Left ventricle myocardium inferior (tissue), 1 donor: ENCODE measurements at regions not wholly inside any gene's neighbourhood (a gene's known extent, or its start where the extent isn't known, plus 50 kb on each side); places are given as distances from the start of the nearest gene placed in this dataset.
A peak's percentile ranks its signal among the peaks of the same experiment; 100 is the strongest.

Experiments used
- DNase-seq: peaks from one replicate; pipeline ENCODE4 v3.0.0-alpha.2; 2020
- H3K27ac ChIP-seq: fragments of 200-600 bp; replicated peaks from 2 replicates; pipeline ENCODE4 v1.8.0; 2021
- H3K27me3 ChIP-seq: fragments of 200-600 bp; 2 replicates; pipeline ENCODE4 v1.8.0; 2021; ENCODE audit warnings: low read depth
- H3K36me3 ChIP-seq: fragments of 200-600 bp; 2 replicates; pipeline ENCODE4 v1.8.0; 2021
- H3K4me1 ChIP-seq: fragments of 200-600 bp; 2 replicates; pipeline ENCODE4 v1.8.0; 2021
- H3K4me3 ChIP-seq: fragments of 200-600 bp; 2 replicates; pipeline ENCODE4 v1.8.0; 2021; ENCODE audit warnings: mild to moderate bottlenecking, moderate library complexity
- H3K9me3 ChIP-seq: fragments of 200-600 bp; replicated peaks from 2 replicates; pipeline ENCODE4 v1.8.0; 2021
- CTCF ChIP-seq: fragments of 200-600 bp; IDR thresholded peaks from 2 replicates; pipeline ENCODE4 v1.8.0; 2021; ENCODE audit warnings: antibody characterized with exemption, mild to moderate bottlenecking, borderline replicate concordance
- intact Hi-C: fragments of 100-400 bp; cut with micrococcal nuclease; formaldehyde crosslinking; loops from one replicate; pipeline ENCODE4 v1.11.0; 2022
- donor health status: DM: no; HTN: yes; CAD: no; lungs with severe emphysema.

DNA sequence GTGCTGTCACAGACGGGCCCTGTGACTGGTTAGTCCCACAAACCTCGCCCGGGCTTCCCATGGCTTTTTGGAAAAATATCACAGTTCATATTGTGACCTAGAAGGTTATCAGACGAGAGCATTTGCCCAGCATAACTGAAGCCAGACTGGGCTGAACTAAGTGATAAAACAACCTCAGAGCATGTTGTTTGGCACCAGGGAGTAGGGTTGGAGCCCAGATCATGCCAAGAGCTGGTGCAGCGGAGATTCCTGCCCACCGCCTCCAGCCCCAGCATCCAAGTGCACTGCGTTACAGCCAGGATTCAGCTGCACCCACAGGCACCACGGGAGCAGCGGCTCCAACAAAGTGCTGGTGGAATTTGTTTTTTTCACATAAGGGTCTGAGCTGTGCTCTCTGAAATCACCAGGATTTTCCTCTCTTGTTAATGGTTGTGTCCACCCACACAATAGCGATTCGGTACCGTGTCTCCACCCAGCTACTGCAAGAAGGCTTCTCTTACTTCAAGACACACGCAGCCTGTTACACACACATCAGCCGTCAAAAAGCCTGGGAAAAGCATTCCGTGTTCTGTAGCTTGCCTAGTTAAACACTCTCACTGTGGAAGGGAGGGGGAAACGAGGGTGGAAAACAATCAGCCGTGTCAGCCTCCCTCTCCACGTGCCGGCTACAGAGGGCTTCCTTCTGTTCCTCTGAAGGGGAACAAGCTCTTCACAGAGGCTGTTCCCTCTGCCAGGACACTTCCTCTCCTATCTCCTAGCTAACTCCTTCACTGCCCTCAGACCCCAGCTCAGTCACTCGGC, 273.8 kb downstream of the C16orf95 start:
- DNase-seq, result no peak
- Histone ChIP-seq H3K9me3 (no peaks in the 10 kb centered on the region), H3K27me3 (peaks cover 4% of the 10 kb centered on the region), H3K27ac (peak overlapping the region; percentile 62), H3K36me3 (no peaks in the 10 kb centered on the region), H3K4me3 (no peak overlapping the region), H3K4me1 (peaks cover 19% of the 10 kb centered on the region)
- intact Hi-C loops, result no loop called here
- no peak for TF ChIP-seq CTCF

DNA sequence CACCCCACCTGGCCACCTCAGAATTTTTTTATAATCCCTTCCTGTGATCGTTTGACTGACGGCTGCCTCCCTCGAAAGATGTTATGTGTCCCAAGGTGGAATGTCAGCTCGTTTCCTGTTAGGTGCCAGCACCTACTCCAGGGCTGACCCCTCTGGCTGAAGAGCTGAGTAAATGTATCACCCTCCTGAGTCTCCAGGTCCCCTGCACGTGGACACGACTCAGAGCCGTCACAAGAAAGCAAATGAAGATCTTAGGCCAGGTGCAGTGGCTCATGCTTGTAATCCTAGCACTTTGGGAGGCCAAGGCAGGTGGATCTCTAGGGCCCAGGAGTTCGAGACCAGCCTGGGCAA, 273.2 kb downstream of the C16orf95 start:
- Histone ChIP-seq H3K36me3 (no peaks in the 10 kb centered on the region), H3K9me3 (no peaks in the 10 kb centered on the region)
- intact Hi-C loops, result no loop called here

DNA sequence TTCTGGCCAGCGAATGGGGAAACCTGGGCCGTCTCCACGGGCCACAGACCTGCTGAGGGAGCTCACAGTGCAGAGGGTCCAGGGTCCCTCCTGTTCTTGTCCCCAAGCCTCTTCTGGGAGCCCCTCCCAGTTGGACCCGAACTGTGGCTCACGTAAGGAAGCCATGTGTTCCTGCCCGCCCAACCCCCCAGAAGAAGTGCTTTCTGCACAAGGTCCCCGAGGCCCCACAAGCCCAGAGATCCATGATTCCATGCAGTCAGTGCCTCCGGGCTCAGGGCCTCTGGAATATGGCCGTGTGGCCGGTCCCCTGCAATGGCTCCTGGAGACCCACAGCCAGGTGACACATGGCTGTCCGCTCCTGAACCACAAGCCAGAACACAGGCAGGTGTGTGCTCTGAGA, 272.4 kb downstream of the C16orf95 start:
- Histone ChIP-seq H3K36me3 (no peaks in the 10 kb centered on the region), H3K9me3 (no peaks in the 10 kb centered on the region), H3K4me3 (no peak overlapping the region), H3K4me1 (peaks cover 19% of the 10 kb centered on the region), H3K27me3 (peaks cover 4% of the 10 kb centered on the region), H3K27ac (no peak overlapping the region)
- no peak for TF ChIP-seq CTCF
- intact Hi-C loops, result no loop called here
- no peak for DNase-seq

More for the DNA sequence above, 273.2 kb downstream of the C16orf95 start:
- Histone ChIP-seq H3K4me1 (peaks cover 19% of the 10 kb centered on the region), H3K27ac (peak overlapping the region; percentile 62), H3K4me3 (no peak overlapping the region), H3K27me3 (peaks cover 4% of the 10 kb centered on the region)
- no peak for DNase-seq
- TF ChIP-seq CTCF, result no peak

DNA sequence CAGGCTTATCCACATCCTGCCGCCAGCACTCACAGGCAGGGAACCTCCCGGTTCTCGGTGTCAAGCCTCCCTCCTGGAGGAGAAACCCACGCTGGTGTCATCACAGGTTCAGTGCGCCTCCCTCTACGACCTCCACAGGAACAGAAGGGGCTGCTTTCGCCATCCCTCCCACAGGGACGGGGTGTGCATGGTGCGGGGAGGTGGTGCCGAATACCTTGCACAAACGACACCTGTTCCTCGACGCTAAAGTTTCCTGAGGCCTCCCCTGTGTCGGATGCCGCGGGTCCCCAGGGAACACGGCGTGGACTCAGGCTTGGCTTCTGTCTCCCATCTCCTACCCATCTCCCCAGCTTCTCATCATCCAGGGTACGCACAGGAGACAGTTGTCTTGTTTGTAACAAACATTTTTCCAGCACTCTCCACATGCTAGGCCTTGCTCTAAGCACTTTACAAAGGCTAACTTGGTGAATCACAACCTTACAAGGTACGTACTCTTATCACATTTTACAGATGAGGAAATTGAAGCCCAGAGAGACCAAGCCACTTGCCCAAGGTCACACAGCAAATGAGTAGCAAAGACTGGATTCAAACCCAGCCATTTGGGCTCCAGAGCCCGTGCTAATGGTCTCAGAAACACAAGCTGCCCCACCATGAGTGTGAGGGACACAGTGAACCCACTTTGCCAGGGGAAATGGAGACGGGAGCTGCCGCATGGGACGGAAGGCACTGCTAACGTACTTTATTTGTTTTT, 271.6 kb downstream of the C16orf95 start:
- Histone ChIP-seq H3K4me3 (no peak overlapping the region), H3K9me3 (no peaks in the 10 kb centered on the region), H3K36me3 (no peaks in the 10 kb centered on the region), H3K27me3 (peaks cover 4% of the 10 kb centered on the region), H3K27ac (no peak overlapping the region), H3K4me1 (peaks cover 19% of the 10 kb centered on the region)
- DNase-seq, result no peak
- TF ChIP-seq CTCF, result no peak
- intact Hi-C loops, result no loop called here

- TF ChIP-seq CTCF, result no peak
- intact Hi-C loops, result no loop called here
- no peak overlapping the region for H3K4me3 ChIP-seq
Observed at GRCh38 chr16:87046235-87046634, 271.0 kb downstream of the C16orf95 start.

More at GRCh38 chr16:87046235-87046634, 271.0 kb downstream of the C16orf95 start:
- no peak for DNase-seq
- H3K27ac ChIP-seq, result no peak overlapping the region
- H3K27me3 ChIP-seq, result peaks cover 4% of the 10 kb centered on the region
- H3K4me1 ChIP-seq, result peaks cover 19% of the 10 kb centered on the region
- H3K9me3 ChIP-seq, result no peaks in the 10 kb centered on the region
- H3K36me3 ChIP-seq, result no peaks in the 10 kb centered on the region
